HepG2 (cell line): ENCODE measurements at regions not wholly inside any gene's neighbourhood (a gene's known extent, or its start where the extent isn't known, plus 50 kb on each side); places are given as distances from the start of the nearest gene placed in this dataset.
"Not testable (repeated sequence)": the region's sequence is repeated elsewhere in the genome, so short reads cannot be mapped to it uniquely, and the experiment has no call there.

Source experiments
- EED ChIP-seq: sonication (generic); formaldehyde crosslinking; IDR thresholded peaks from 2 replicates; pipeline ENCODE4 v1.5.0; 2020; ENCODE audit warnings: mild to moderate bottlenecking, missing genetic modification reagents
- FOXP1 ChIP-seq, 2 experiments: fragments of 450-650 bp in 1 of 2; IDR thresholded peaks; 2 replicates each; pipeline ENCODE4 v1.6.1; 2017 to 2018; ENCODE audit warnings: antibody characterized with exemption in 1 of 2
- HDAC6 ChIP-seq: fragments of 200-600 bp; sonication (generic); IDR thresholded peaks from 2 replicates; pipeline ENCODE4 v1.7.0; 2017; ENCODE audit warnings: mild to moderate bottlenecking, antibody characterized with exemption, low read length, low read depth
- MBD4 ChIP-seq: IDR thresholded peaks from 2 replicates; pipeline ENCODE4 v1.6.1; 2012; ENCODE audit warnings: low read length, inconsistent platforms, borderline replicate concordance
- NCOR1 ChIP-seq: fragments of 200-600 bp; sonication (generic); IDR thresholded peaks from 2 replicates; pipeline ENCODE4 v1.7.0; 2017; ENCODE audit warnings: antibody characterized with exemption, low read length, borderline replicate concordance
- NONO ChIP-seq, 2 experiments: fragments of 450-650 bp in 1 of 2; sonication (generic) in 1 of 2; formaldehyde crosslinking in 1 of 2; IDR thresholded peaks in 1 of 2; conservative IDR thresholded peaks in 1 of 2; 2 replicates each; pipeline versions ENCODE4 v1.6.1 to v1.8.0; 2017 to 2022; ENCODE audit warnings: mild to moderate bottlenecking in 1 of 2, missing genetic modification reagents in 1 of 2, moderate library complexity in 1 of 2
- ZBTB8A ChIP-seq: sonication (generic); formaldehyde crosslinking; IDR thresholded peaks from 2 replicates; pipeline ENCODE4 v1.4.0; 2020; ENCODE audit warnings: mild to moderate bottlenecking, low read depth, missing genetic modification reagents, borderline replicate concordance
- ZNF44 ChIP-seq: sonication (generic); formaldehyde crosslinking; IDR thresholded peaks from 2 replicates; pipeline ENCODE4 v1.5.1; 2020; ENCODE audit warnings: mild to moderate bottlenecking, missing genetic modification reagents
- ZZZ3 ChIP-seq: sonication (generic); formaldehyde crosslinking; IDR thresholded peaks from 2 replicates; pipeline ENCODE4 v1.4.0; 2020; ENCODE audit warnings: missing genetic modification reagents, mild to moderate bottlenecking, borderline replicate concordance
- TF ChIP-seq, protein P1 (sequence below): sonication (generic); formaldehyde crosslinking; IDR thresholded peaks from 2 replicates; pipeline ENCODE4 v1.5.0; 2020; ENCODE audit warnings: mild to moderate bottlenecking, missing genetic modification reagents, moderate library complexity
- TF ChIP-seq, protein P2 (sequence below): sonication (generic); formaldehyde crosslinking; IDR thresholded peaks from 2 replicates; pipeline ENCODE4 v1.9.0; 2021; ENCODE audit warnings: missing genetic modification reagents, borderline replicate concordance

DNA sequence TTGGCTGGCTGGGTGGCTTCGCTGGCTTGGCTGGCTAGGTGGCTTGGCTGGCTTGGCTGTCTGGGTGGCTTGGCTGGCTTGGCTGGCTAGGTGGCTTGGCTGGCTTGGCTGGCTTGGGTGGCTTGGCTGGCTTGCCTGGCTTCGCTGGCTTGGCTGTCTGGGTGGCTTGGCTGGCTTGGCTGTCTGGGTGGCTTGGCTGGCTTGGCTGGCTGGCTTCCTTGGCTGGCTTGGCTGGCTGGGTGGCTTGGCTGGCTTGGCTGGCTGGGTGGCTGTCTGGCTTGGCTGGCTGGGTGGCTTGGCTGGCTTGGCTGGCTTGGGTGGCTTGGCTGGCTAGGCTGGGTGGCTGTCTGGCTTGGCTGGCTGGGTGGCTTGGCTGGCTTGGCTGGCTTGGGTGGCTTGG lies 245.7 kb upstream of the POTEB2 start:
- not testable (repeated sequence) for TF ChIP-seq ZNF44; NCOR1; HDAC6; ZZZ3; MBD4; EED; FOXP1 (IDR thresholded peaks at IDR 0.05); FOXP1 (CRISPR knock-in tag; IDR thresholded peaks at IDR 0.05); NONO (IDR thresholded peaks at IDR 0.05); NONO (CRISPR knock-in tag; conservative IDR thresholded peaks at IDR 0.05); ZBTB8A (CRISPR knock-in tag)
- TF ChIP-seq, protein P1, sequence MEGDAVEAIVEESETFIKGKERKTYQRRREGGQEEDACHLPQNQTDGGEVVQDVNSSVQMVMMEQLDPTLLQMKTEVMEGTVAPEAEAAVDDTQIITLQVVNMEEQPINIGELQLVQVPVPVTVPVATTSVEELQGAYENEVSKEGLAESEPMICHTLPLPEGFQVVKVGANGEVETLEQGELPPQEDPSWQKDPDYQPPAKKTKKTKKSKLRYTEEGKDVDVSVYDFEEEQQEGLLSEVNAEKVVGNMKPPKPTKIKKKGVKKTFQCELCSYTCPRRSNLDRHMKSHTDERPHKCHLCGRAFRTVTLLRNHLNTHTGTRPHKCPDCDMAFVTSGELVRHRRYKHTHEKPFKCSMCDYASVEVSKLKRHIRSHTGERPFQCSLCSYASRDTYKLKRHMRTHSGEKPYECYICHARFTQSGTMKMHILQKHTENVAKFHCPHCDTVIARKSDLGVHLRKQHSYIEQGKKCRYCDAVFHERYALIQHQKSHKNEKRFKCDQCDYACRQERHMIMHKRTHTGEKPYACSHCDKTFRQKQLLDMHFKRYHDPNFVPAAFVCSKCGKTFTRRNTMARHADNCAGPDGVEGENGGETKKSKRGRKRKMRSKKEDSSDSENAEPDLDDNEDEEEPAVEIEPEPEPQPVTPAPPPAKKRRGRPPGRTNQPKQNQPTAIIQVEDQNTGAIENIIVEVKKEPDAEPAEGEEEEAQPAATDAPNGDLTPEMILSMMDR (CRISPR knock-in tag) = not testable (repeated sequence)
- TF ChIP-seq, protein P2, sequence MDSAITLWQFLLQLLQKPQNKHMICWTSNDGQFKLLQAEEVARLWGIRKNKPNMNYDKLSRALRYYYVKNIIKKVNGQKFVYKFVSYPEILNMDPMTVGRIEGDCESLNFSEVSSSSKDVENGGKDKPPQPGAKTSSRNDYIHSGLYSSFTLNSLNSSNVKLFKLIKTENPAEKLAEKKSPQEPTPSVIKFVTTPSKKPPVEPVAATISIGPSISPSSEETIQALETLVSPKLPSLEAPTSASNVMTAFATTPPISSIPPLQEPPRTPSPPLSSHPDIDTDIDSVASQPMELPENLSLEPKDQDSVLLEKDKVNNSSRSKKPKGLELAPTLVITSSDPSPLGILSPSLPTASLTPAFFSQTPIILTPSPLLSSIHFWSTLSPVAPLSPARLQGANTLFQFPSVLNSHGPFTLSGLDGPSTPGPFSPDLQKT (CRISPR knock-in tag) = not testable (repeated sequence)
